Muscle of back (tissue), 3 donors: ENCODE measurements at regions not wholly inside any gene's neighbourhood (a gene's known extent, or its start where the extent isn't known, plus 50 kb on each side); places are given as distances from the start of the nearest gene placed in this dataset.

Source experiments
- DNase-seq, 3 donors: peaks; one replicate each; pipeline versions ENCODE4 v3.0.0 to v3.0.0-alpha.2; 2013

DNA sequence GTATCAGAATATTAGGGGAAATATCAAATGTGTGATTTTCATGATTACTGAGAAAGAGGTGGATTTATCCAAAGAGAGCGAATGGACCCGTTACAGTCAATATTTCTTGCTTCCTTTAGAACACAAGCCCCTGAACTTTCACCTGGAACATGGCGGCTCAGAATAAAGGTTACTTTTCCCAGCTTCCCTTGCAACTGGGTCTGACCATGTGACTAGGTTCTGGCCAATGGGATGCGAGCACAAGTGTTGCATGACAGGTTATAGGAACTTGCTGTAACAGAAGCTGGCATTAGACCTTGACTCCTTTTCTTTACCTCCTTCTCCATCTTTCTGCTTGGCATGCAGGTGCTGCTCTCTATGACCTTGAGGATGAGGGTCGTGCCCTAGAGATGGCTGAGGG lies 556.1 kb downstream of the TYW1 start:
- DNase-seq, result no peak

DNA sequence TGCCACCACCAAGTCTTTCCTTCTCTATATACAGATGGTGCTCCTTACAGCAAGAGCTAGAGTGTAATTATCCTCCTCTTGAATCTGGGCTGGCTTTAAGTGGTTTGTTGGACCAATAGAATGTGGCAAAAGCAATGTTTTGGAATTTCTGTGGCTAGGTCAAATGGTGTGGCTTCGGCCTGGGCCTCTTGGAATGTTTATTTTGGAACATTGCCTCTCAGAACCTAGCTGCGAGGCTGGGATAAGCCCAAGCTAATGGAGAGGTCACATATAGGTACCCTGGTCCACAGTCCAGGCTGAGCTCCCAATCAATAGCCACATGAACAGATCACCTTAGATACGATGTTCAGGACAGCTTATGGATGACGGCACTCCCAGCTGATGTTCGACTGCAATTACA lies 556.7 kb downstream of the TYW1 start:
- DNase-seq, result no peak

DNA sequence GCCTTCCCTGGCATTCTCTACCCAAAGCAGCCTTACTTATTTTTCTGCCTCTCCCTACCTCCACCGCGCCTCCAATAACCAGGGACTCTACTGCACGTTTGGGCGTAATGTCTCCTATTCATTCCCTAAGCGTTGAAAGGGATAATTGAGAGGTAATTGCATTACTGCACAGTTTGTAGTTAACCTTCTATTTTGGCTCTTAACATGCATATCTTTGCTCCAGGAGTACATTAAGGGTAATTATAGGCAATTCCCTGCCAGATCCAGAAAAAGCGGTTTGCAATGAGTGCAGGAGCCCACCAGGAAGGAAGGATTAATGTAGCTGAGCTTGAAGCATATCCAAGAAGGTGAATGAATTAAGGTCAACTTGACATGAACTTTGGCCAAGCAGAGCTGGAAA lies 558.4 kb downstream of the TYW1 start:
- no peak for DNase-seq

DNA sequence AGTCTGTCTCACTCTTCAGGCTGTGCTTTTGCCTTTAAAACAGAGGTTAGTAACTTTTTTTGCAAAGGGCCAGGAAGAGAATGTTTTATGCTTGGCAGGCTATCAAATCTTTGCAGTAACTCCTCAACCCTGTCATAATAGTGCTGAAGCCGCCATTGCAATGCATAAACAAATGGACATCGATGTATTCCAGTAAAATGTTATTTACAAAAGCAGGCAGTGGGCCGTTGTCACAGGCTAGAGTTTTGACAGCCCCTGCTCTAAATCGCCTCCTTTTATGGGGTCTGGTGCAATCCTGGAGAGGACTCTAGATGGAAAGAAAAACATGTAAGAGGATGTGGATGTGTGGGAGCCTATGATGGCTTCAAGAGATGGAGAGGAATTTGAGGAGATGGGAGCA lies 568.3 kb downstream of the TYW1 start:
- no peak for DNase-seq

DNA sequence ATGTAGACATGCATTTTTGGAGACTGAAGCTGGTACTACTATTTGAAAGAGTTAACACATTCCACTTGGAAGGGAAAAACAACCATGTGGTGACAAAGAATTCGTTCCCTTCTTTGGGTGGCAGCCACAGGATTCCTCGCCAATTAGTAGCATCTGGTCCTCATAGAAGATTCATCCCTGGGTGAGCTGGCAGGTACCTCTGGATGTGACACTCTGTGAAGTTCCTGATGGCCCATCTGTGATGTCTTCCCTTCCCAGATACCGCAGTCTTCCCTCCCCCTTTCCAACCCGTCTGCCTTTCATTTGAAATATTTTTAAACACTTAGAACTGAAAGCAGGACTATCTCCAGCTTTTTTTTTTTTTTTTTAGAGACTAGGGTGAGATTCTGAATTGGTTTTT lies 569.5 kb downstream of the TYW1 start:
- DNase-seq, result no peak

DNA sequence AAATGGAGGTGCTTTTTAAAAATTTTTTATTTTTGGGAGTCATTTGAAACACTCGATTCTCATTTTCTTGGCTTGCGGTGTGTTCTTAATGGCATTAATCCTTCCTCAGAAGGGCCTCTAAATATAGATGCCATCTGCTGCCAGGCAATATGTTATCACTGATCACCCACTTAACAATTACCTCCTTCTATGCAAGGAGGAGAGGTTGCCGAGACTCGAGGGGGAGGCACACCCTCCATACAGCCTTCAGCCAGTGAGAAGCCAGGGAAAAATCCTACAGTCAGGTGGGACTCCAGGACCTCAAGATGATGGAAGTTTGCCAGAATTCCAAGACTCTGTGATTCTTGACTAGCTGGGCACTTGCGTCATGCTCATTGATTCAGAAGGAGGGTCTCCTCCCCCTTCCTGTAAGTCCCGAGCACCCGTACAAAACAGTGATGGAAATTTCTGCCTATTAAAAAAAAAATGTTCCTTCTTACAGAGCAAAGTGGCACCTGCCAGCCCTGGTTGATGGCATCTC lies 574.5 kb downstream of the TYW1 start:
- DNase-seq, result no peak

DNA sequence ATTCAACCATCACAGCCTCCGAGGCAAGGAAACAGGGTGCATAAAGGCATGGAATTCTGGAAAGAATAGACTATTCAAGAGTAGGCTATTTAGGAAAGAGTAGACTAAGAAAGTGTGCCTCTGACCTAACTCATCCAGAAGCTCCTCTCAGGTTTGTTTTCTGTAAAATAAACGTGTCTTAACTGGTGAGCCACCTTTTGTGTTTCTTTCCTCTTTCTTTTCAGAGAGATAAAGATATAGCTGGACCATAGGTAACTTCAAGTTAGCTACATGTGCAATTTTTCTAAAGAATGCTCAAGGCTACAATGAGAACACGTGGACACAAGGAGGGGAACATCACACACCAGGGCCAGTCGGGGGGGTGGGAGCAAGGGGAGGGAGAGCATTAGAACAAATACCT lies 577.0 kb downstream of the TYW1 start:
- no peak for DNase-seq

DNA sequence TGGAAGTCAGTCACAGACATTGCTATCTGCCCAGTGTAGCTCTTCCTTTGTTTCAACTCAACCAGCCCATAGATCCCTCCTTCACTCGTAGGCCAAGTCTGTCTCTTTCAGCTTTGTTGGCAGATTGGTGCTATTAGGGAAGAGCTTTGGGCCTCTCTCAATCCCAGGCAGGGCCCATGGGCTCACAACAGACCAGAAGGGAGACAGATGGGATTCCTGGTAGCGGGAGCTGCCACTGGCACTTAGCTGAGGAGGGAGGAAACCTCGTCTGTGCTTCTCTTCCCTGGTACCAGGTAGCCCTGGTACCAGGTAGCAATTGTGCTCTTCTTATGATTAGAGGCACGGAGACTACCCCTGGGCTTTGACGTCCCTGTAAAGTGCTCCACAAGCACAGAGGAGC lies 592.0 kb downstream of the TYW1 start:
- DNase-seq, result no peak

DNA sequence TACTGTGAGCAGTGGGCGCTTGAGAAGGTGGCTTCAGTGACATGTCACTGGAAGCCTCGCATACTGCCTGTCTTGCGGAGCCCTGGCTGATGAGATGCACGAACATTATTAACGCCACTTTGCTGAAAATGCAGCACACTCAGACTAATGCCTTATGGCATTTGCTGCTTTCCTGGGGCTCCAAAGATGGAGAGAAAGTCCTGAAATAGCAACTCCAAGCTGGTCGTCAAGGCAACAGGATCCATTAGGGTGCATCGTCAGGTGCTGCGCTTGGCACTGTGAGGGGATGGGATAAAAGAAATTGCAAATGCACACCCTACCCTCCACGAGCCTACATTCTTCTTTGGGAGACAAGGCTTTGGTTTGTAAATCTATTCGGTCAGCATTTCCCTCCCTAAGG lies 592.5 kb downstream of the TYW1 start:
- DNase-seq, result no peak

DNA sequence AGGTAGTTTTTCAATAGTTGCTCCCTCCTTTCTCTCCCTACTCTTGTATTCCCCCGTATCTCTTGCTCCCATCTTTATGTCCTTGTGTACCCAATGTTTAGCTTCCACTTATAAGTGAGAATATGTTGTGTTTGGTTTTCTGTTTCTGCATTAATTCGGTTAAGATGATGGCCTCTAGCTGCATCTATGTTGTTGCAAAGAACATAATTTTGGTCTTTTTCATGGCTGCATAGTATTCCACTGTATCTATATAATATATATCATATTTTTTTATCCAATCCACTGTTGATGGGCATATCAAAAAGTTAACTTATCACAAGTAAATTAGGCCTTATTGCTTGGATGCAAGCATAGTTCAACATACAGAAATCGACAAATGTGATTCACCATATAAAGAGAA lies 594.0 kb downstream of the TYW1 start:
- DNase-seq, result no peak

DNA sequence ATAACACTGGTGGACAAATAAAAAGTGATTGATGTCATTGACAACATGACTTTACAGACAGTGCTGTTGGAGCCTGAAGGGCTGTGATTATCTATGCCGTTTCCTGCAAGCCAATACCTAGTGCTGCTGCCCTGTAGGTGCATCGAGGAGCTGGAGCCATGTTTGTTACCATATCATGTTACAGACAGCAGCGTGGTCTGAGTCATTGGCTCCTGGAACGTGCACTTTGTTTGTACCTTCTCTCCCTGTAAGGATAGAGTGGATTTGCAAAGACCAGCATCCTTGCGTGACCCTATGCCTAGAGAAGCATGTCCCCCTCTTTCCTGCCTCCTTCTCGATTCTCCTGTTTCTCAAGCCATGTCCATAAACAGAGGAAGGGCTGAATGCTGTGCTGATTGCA lies 597.2 kb downstream of the TYW1 start:
- no peak for DNase-seq

DNA sequence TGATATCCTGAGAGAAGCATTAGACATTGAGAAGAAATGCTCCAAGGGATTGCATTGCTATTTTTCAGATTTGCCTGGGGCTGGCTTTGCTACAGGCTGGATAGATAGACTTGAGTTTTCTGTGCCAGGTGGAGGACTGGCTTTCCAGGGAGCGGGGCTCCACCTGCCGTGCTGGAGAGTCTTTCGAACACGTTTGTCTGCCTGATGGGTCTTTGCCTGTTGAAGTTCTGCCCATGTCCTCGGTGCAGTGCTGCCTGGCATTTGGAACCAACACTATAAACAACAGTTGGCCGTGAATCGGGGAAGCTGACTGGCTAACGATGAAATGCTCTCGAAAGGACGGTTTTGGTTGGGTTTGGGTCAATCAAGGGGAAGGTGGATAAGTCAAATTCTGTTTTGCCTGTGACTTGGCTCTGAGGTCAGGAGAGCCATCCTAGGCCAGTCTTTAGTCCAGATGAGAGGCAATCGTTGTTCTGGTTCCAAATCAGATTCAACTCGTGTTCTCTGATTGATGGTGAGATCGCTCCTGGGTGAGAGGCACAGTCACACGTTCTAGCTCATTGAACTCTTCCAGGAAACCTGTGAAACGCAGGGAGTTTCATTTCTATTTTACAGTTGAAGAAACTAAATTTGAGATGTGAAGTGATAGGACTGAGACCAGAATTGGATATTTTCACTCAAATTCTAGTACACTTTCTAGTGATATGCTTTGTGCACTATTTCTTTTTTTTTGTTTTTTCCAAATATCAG lies 599.0 kb downstream of the TYW1 start:
- DNase-seq, result no peak

DNA sequence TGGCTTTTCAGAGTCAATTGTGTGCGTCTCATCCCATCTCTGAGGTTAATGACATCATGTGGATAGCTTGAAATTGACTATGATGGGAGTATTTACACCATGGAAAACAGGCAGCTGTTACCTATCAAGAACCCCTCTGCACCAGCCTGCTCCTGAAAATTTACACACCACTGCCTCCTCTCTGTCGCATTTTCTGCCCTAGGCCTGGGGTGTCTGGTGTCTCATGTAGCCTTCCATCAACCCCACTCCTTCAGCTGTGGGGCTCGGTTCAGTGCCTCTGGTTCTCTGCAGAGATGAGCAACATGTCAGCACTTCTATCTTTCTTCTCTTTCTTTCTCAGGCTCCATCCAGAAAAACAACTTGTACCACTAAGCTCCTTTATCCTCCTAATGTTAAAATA lies 600.5 kb downstream of the TYW1 start:
- DNase-seq, result no peak

DNA sequence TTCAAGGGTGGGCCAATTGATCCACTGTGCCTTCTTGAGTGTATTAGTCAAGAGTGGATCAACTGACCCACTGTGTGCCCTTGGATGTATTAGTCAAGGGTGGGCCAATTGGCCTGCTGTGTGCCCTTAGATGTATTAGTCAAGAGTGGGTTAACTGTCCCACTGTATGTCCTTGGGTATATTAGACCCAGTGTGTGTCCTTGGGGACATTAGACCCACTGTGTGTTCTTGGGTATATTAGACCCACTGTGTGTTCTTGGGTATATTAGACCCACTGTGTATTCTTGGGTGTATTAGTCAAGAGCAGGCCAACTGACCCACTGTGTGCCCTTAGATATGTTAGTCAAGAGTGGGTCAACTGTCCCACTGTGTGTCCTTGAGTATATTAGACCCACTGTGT lies 601.8 kb downstream of the TYW1 start:
- no peak for DNase-seq

DNA sequence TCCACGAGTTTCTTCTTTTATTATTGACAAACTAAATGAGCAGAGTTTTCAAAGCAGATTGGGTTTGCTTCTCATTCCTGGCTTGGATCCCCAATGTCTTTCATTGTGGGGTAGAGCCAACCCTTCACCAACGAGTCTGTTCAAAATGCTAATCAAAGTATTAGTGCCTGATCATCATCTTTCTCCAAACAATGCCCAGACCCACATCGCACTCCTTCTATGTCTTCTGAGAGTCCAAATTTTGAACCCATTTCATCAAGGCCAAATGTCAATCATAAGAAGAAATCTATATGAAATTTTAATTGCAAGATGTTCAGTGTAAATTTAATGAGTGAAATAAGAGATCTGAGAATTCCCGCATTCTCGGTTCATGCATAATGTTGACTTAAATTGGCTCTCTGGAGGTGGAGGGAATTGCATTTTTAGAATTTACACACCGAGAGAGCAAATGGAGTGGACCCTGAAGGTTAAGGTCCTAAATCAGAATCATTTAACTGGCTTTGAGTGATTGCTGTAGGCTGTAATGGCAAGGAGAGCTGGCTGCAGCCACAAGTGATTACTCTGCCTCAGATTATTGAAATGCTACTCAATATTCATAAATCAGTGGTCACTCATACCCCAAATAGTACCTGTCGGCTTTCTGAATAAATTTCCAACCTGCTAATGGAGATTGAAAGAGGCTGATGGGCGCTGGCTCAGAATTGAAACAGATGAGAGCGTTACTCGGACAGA lies 602.9 kb downstream of the TYW1 start:
- no peak for DNase-seq

DNA sequence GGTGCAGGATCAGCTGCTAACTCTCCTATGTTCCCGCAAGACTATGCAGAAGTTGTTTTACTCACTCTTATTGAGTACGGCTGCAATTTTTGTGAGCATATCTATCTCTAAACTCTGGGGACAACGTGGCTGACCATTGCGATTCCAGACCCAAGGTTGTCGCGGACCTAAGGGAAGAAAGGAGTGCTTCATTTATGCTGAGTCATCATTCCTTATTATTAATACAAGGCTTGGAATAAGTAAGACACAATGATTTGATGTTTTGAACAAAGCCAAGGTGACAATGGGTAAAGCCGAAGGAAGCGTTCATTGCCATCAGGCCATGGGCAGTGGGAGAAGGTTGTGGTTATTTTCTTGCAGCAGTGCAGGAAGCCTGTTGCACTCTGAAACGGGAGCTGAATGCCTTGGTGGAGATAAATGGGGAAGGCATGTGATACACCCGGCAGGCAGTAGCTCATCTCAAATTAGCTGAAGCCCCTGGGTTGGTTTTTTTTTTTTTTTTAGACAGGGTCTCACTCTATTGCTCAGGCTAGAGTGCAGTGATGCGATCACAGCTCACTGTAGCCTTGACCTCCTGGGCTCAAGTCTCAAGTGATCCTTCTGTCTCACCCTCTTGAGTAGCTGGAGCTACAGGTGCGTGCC lies 605.7 kb downstream of the TYW1 start:
- DNase-seq, result no peak

DNA sequence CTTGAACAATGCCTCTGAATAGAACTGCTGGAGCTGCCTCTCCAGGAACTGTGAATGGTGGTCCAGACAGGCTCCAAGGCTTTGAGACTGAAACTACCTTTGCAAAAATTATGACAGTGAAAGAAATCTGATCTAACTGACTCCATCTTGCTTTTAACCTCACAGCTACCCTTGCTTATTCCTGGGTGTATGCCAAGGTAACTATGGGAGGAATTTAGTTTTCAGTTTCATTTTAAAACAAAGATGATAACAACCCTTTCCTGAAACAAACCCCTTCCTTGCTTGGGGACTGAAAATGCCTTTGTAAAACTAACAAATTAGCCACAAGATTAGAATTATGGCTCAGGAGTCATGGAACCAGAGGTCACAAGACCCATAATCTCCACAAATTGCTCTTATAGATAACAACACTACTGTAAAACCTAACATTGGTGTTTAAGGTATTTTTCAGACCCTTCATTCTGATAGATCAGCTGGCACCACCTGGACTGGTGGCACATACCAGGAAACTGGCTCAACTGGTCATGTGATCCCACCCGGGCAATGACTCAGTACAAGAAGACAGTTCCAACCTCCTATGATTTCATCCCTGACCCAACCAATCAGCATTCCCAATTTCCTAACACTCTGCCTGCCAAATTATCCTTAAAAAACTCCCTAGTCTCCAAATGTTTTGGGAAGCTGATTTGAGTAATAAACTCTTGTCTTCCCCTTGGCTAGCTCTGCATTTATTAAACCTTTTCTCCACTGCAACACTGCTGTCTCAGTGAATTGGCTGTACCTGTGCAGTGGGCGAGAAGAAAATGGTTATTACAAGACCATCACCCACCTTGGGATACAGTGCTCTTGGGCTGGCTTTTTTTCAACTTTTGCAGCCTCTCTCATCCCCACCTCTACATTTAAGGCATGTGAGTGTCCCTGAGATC lies 608.1 kb downstream of the TYW1 start:
- no peak for DNase-seq

DNA sequence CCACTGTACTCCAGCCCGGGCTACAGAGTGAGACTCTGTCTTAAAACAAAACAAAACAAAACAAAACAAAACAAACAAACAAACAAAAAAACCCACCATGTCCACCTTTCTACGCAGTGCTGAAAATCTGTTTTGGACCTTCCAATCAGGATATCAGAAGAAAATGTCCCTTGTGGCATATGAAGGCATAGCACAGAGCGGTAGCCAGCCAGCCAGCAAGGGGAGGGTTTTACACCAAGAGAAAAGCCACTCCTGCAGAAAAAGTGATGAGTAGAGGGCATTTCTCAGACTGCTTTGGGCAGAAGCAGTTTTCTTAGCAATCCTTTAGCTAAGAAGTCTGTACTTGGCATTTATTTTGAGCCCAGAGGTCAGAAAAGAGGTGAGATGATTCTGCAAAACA lies 612.2 kb downstream of the TYW1 start:
- no peak for DNase-seq

DNA sequence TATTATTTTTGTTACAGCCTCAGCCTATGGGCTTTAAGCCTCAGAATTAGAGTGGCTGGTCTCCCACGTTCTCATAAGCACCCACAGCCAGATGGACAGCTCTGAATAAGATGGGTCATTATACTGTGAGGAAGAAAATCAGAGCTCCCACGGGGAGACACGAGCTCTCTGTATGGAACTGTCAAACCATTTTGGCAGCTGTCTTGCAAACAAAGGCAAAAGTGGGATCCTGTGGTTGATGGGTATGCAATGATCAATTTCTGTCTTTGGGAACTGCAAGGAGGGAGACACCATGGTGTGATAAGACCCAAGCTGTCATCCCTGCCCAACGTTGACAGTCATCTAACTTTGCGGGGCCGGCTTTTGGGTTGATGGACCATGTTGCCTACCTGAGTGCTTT lies 614.3 kb downstream of the TYW1 start:
- no peak for DNase-seq

DNA sequence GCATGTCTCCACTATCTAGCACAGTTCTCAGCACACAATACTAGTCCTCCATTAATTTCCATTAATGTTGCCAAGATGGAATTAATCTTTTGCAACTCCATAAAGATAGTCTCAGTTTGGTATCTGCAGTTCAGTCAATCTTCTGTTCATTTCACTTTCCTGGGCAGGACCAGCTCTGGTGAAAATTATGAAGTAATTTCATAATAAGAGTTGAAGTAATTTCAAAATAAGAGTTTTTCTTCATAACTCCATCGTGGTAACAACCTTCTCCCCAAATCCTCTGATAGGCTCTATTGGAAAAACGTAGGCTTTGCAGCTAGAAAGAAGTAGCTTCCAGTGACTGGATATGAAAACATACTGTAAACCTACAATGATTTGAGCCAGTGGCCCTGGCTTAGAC lies 618.2 kb downstream of the TYW1 start:
- no peak for DNase-seq

DNA sequence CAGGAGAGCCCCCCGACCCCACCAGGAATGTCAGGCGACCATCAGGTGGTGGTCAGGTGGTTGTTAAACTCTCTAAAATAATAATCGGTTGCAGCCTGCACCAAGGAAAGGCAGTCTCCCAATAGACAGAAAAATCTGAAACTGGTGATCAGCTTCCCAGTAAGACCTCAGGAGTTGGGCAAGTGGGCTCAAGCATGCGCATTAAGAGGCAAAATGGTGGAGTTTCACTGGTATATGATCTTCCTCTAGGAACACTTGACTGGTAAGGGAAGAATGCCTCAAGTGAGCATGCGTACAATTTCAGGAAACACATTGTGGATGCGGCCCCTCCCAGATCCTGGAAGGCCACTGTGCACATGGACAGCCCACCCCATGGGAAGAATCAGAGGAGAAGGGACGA lies 619.9 kb downstream of the TYW1 start:
- no peak for DNase-seq

DNA sequence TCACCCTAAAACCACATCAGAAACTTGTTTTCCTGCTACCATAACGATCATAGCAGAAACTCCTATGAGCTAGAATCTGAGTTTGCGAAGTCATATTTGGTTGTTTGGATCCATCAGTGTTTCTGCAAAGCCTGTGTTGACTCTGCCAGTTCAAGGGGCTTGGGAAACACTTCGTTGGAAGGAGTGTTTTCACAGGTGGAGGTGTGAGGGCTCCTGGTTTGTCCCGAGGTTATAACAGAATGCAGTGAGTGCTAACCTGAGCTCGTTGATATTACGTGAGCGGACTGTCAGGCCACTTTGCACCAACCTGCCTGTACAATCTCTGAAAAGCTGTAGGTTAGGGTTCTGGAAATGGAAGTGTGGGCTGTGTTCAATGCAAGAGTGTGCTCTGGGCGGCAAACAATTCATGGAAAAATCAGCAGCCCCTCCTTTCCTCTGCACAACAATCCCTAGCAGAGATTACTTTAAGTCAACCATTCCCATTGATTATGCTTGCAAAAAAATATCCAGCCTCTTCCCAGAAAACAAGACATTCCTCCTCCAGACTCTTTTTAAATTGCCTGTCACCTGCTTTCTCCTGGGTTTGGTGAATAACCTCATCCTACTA lies 622.0 kb downstream of the TYW1 start:
- no peak for DNase-seq
